ENCODE measurements at regions not wholly inside any gene's neighbourhood (a gene's known extent, or its start where the extent isn't known, plus 50 kb on each side); places are given as distances from the start of the nearest gene placed in this dataset.

DNA sequence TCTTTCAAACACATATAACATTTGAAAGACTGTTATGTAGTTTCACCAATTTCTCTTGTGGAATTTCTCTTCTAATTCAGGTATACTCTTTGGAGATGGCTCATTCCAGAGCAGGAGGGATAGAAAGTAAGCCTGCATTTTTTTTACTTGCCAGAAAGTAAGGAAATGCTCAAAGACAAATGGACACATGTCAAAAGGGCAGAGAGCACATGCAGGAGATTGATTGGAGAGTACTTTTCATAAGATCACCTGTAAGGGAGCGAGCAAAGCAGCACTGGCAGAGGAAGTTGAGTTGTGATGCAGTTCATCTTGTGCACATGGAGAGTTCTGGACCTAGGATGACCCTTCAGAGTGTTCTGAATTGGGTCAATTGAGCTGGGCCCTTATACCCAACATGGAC is 51.4 kb upstream of the FBXO33 start:
- Histone ChIP-seq H3K27ac (no peak overlapping the region), H3K4me3 (no peak overlapping the region), H3K9me3 (no peaks in the 10 kb centered on the region), H3K4me1 (no peaks in the 10 kb centered on the region), H3K36me3 (no peaks in the 10 kb centered on the region), H3K27me3 (no peaks in the 10 kb centered on the region)
- no peak for DNase-seq
- TF ChIP-seq, protein P1, sequence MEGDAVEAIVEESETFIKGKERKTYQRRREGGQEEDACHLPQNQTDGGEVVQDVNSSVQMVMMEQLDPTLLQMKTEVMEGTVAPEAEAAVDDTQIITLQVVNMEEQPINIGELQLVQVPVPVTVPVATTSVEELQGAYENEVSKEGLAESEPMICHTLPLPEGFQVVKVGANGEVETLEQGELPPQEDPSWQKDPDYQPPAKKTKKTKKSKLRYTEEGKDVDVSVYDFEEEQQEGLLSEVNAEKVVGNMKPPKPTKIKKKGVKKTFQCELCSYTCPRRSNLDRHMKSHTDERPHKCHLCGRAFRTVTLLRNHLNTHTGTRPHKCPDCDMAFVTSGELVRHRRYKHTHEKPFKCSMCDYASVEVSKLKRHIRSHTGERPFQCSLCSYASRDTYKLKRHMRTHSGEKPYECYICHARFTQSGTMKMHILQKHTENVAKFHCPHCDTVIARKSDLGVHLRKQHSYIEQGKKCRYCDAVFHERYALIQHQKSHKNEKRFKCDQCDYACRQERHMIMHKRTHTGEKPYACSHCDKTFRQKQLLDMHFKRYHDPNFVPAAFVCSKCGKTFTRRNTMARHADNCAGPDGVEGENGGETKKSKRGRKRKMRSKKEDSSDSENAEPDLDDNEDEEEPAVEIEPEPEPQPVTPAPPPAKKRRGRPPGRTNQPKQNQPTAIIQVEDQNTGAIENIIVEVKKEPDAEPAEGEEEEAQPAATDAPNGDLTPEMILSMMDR (IDR thresholded peaks at IDR 0.05): no peak
- TF ChIP-seq EP300 (IDR thresholded peaks at IDR 0.05) (no peak), POLR2A (IDR thresholded peaks at IDR 0.05) (no peak), POLR2AphosphoS5 (IDR thresholded peaks at IDR 0.05) (no peak)
- intact Hi-C loops (cut with DNase I; ENCODE audit: low total_unique reads): no loop called here
- WGBS, 5 donors: 68 to 89% (median 81%) methylated on average over 1 of the region's 1 CpG

Measured in stomach (tissue), 8 donors.